Naive B cell (primary cell): ENCODE measurements at regions not wholly inside any gene's neighbourhood (a gene's known extent, or its start where the extent isn't known, plus 50 kb on each side); places are given as distances from the start of the nearest gene placed in this dataset.

Source experiments
- ATAC-seq, 2 donors: fragments of 150-1000 bp; cut with Tn5 transposase; 2 replicates each; pipeline ENCODE4 v1.10.0; 2021; ENCODE audit warnings: low read depth in 2 of 2, mild to moderate bottlenecking in 2 of 2, moderate library complexity in 2 of 2
- DNase-seq: peaks from one replicate; pipeline ENCODE4 v3.0.0; 2022
- H3K27ac Mint-ChIP-seq, 6 donors: one replicate each; pipeline ENCODE4 v1.8.0; 2020 to 2022; ENCODE audit warnings: mild to moderate bottlenecking in 6 of 6, mixed read lengths in 6 of 6, moderate library complexity in 5 of 6, inconsistent platforms in 2 of 6
- H3K27me3 Mint-ChIP-seq, 3 donors: one replicate each; pipeline ENCODE4 v1.8.0; 2021 to 2022; ENCODE audit warnings: mixed read lengths in 3 of 3, mild to moderate bottlenecking in 1 of 3
- H3K36me3 Mint-ChIP-seq, 2 donors: one replicate each; pipeline ENCODE4 v1.8.0; 2020 to 2022; ENCODE audit warnings: mixed read lengths in 2 of 2, inconsistent platforms in 1 of 2, mild to moderate bottlenecking in 1 of 2
- H3K4me1 Mint-ChIP-seq, 3 donors: one replicate each; pipeline ENCODE4 v1.8.0; 2020 to 2022; ENCODE audit warnings: mixed read lengths in 3 of 3, inconsistent platforms in 1 of 3, mild to moderate bottlenecking in 1 of 3, moderate library complexity in 1 of 3
- H3K4me3 Mint-ChIP-seq, 8 donors: one replicate each; pipeline ENCODE4 v1.8.0; 2020 to 2022; ENCODE audit warnings: mild to moderate bottlenecking in 8 of 8, mixed read lengths in 8 of 8, moderate library complexity in 8 of 8, inconsistent platforms in 2 of 8
- H3K9me3 Mint-ChIP-seq, 7 donors: one replicate each; pipeline ENCODE4 v1.8.0; 2020 to 2022; ENCODE audit warnings: mixed read lengths in 7 of 7, mild to moderate bottlenecking in 5 of 7, inconsistent platforms in 2 of 7, moderate library complexity in 1 of 7

DNA sequence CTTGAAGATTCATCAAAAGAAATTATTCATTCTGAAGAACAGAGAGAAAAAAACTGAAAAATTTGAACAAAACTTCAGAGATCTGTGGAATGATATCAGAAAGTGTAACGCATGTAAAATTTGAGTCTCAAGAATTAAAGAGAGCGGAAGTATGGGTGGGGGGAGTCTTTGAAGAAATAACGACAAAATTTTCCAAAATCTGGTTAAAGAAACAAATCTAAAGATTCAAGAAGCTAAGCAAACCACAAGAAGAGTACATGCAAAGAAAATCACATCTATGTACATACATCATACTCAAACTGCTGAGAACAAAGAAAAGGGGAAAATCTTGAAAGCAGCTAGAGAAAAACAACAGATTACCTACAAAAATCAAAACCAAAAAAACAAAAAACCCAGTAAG is 149.4 kb upstream of the TBCA start:
- Mint-ChIP-seq H3K27ac (peak overlapping the region in 1 of 6 donors; percentile 23), H3K27me3 (peaks cover 20 to 45% (median 39%) of the 10 kb centered on the region in 3 donors), H3K9me3 (peaks cover 0 to 18% (median 7%) of the 10 kb centered on the region in 7 donors), H3K4me3 (no peak overlapping the region), H3K36me3 (peaks cover 0 to 9% of the 10 kb centered on the region in 2 donors), H3K4me1 (no peaks in the 10 kb centered on the region)
- DNase-seq (no peak), ATAC-seq (no peak)

DNA sequence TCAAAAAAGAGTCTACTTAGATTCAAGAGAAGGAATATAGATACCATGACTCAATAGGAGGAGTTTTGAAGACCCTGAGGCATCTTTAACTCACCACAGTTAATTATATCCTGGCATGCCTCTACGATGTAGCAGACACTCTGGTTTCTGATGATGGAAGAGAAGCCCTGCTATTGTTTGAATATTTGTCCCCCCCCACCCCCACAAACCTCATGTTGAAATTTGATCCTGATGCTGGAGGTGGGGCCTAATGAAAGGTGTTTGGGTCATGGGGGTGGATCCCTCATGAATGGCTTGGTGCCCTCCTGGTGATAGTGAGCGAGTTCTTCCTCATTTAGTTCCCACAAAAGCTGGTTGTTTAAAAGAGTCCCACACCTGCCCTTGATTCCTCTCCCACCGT is 147.9 kb upstream of the TBCA start:
- no peak overlapping the region for H3K27ac Mint-ChIP-seq
- no peaks in the 10 kb centered on the region for H3K4me1 Mint-ChIP-seq
- H3K4me3 Mint-ChIP-seq, result no peak overlapping the region
- H3K9me3 Mint-ChIP-seq, result peaks cover 0 to 18% (median 7%) of the 10 kb centered on the region in 7 donors
- no peak for DNase-seq
- peaks cover 16 to 36% (median 35%) of the 10 kb centered on the region in 3 donors for H3K27me3 Mint-ChIP-seq
- no peak for ATAC-seq
- peaks cover 0 to 9% of the 10 kb centered on the region in 2 donors for H3K36me3 Mint-ChIP-seq

DNA sequence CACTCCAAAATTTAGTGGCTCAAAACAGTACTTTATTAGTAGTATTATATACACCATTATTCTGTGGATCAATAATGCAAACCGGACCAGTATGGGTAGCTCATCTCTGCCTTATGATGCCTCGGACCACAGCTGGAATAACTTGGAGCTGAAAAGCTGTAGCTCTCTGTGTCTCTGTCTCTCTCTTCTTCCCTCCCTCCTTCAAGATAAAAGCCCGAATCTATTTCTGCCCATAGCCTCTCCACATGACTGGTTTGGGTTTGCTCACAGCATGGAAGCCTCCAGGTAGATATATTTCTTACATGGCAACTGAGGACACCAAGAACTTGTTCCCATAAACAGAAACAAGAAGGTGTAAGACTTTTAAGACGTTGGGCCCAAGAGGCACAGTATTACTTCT is 147.5 kb upstream of the TBCA start:
- Mint-ChIP-seq H3K9me3 (peaks cover 0 to 18% (median 7%) of the 10 kb centered on the region in 7 donors), H3K4me1 (no peaks in the 10 kb centered on the region), H3K4me3 (no peak overlapping the region), H3K27ac (no peak overlapping the region), H3K27me3 (peaks cover 16 to 32% (median 32%) of the 10 kb centered on the region in 3 donors), H3K36me3 (peaks cover 0 to 9% of the 10 kb centered on the region in 2 donors)
- DNase-seq (no peak), ATAC-seq (no peak)

DNA sequence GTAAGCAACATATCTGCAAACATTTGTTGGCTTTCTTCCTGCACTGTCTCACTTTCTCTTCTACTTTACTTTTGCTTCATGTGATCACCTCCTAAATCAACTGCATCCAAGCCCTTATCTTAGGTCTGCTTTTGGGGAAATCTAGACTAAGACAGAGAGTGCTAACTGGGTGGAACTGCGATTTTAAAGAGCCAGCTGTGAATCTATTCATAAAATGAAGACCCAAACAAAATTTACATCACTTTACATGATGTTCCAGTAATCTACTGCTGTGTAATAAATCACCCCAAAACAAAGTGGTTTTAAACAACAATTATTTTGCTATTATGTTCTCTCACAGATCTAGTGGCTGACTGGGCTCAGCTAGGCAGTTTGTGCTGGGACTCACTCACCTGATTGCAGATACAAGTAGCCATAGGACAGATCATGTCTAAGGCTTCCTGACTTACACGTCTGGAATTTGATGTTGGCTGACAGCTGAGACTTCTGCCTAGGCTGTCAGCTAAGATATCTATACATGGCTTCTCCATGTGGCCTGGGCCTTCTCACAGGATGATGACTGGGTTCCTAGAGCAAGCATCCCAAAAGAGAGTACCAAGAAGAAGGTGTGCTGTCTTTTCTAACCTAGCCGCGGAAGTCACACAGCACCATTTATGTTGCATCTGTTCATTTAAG is 145.1 kb upstream of the TBCA start:
- Mint-ChIP-seq H3K4me1 (no peaks in the 10 kb centered on the region), H3K27ac (peak overlapping the region in 1 of 6 donors; percentile 16), H3K27me3 (peaks cover 6 to 15% (median 13%) of the 10 kb centered on the region in 3 donors), H3K9me3 (peaks cover 0 to 12% (median 2%) of the 10 kb centered on the region in 7 donors), H3K4me3 (no peak overlapping the region), H3K36me3 (peaks cover 0 to 9% of the 10 kb centered on the region in 2 donors)
- DNase-seq (no peak), ATAC-seq (no peak)

DNA sequence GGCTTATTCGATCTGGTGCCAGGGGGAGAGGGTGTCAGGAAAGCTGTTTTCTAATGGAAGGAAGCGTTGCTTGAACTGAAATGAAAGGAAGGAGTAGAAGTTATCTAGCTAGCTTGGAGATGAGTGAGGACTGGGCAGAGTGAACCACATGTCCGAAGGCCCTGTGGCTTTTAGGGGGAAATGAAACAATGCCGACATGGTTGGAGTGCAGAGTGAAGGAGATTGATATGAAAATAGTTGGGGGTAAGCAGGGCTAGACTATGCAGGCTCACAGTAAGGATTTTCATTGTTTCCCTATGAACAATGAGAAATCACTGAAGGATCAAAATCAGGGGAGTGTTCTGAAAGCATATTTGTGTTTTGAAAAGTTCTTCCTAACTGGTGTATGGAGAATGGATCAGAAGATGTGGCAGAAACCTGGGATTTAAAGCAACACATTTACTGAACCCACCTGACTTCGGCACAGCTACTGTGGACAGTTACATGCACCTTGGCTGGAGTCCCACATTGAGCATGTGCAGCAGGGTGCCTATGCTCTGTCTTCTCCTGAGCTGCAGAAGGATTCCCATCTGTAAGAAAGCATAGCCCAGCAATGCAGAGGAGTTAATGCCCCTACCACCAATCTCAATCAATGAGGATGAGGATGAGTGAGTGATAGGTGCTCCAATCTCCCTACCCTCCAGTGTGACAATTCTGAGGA is 144.4 kb upstream of the TBCA start:
- Mint-ChIP-seq H3K9me3 (peaks cover 0 to 7% (median under 1%) of the 10 kb centered on the region in 7 donors), H3K36me3 (peaks cover 0 to 4% of the 10 kb centered on the region in 2 donors), H3K4me3 (no peak overlapping the region), H3K27me3 (peaks cover 2 to 16% (median 12%) of the 10 kb centered on the region in 3 donors), H3K4me1 (no peaks in the 10 kb centered on the region), H3K27ac (no peak overlapping the region)
- DNase-seq, result no peak
- no peak for ATAC-seq

DNA sequence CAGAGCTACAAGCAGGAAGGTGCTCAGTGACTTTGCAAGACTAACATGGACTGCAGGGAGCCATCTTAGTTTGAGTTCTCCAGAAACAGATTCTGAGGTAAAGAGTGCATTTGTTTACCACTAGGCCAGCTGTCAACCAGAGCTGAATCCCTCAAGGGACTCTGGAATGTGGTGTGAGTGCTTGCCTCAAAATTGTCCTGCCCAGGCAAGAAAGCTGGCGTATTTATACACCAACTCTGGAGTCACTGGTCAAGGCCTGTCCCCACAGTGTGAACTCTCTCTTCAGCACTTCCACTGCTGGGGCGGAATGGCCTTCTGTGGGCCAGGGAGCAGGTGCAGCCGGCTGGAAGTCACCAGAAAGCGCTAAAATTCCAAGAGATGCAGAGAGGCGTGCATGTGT is 139.2 kb upstream of the TBCA start:
- DNase-seq (no peak), ATAC-seq (no peak)
- Mint-ChIP-seq H3K4me1 (no peaks in the 10 kb centered on the region), H3K4me3 (no peak overlapping the region), H3K27ac (no peak overlapping the region), H3K9me3 (peaks cover 4 to 18% (median 6%) of the 10 kb centered on the region in 7 donors), H3K27me3 (peaks cover 11 to 38% (median 34%) of the 10 kb centered on the region in 3 donors), H3K36me3 (peaks cover 0 to 9% of the 10 kb centered on the region in 2 donors)

DNA sequence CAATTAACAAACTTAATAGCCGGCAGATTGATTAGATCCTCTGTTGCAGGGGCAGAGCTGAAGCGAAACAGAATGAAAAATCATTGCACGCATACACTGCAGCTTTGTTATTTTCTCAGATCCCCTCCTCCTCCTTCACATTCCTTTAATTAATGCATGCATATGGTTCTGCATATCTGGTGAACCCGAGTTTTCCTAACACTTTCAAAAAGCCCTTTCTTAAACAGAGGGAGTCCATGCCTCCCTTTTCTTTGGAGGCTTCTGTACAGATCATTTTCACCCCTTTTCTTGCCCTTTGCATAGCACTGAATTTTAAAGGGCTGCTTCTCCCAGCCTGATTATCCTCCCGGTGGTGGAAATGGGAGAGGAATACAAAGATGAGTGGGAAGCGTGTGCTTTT is 136.6 kb upstream of the TBCA start:
- ATAC-seq, result no peak
- Mint-ChIP-seq H3K9me3 (peaks cover 4 to 18% (median 6%) of the 10 kb centered on the region in 7 donors), H3K36me3 (peaks cover 0 to 9% of the 10 kb centered on the region in 2 donors), H3K27ac (no peak overlapping the region), H3K4me1 (no peaks in the 10 kb centered on the region), H3K27me3 (peaks cover 11 to 46% (median 34%) of the 10 kb centered on the region in 3 donors), H3K4me3 (no peak overlapping the region)
- no peak for DNase-seq

DNA sequence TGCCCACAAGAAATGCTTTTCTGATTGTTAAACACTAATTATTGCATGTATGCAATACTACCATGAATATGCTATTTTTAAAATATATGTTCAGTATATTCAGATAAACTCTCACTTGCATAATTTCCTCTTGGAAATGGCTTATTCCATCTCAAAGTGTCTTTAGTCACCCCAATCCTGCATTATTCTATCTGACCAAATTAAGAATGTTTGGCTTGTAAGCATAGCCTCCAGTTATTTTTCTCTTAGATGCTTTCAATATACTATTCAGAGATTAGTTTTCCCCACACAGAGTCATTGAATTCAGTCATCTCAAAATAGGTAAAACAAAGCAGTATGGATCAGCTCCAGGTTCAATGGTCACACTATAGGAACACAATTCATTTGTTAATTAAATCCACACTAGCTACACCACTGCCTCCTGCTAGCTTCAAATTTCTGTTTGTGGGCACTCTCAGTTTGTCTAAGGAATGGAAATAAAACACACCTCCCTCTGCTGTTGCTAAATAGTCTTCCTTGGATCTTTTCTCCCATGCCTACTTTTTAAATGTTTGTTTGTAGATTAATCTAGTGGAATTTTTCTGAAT is 134.6 kb upstream of the TBCA start:
- Mint-ChIP-seq H3K4me3 (no peak overlapping the region), H3K27me3 (peaks cover 11 to 51% (median 45%) of the 10 kb centered on the region in 3 donors), H3K4me1 (no peaks in the 10 kb centered on the region), H3K27ac (no peak overlapping the region), H3K36me3 (peaks cover 0 to 9% of the 10 kb centered on the region in 2 donors), H3K9me3 (peaks cover 2 to 18% (median 6%) of the 10 kb centered on the region in 7 donors)
- no peak for DNase-seq
- no peak for ATAC-seq

DNA sequence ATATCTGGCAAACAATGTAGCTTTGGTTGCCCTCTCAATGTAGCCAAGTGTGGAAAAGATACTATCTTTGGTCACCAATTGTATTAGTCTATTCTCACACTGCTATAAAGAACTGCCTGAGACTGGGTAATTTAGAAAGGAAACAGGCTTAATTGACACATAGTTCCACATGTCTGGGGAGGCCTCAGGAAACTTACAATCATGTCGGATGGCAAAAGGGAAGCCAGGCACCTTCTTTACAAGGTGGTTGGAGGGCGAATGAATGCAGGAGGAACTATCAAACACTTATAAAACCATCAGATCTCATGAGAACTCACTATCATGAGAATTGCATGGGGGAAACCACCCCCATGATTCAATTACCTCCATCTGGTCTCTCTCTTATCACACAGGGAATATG is 133.1 kb upstream of the TBCA start:
- DNase-seq (no peak), ATAC-seq (no peak)
- H3K36me3 Mint-ChIP-seq, result peaks cover 0 to 9% of the 10 kb centered on the region in 2 donors
- peaks cover 11 to 45% (median 40%) of the 10 kb centered on the region in 3 donors for H3K27me3 Mint-ChIP-seq
- H3K9me3 Mint-ChIP-seq, result peaks cover 0 to 8% (median 2%) of the 10 kb centered on the region in 7 donors
- H3K4me3 Mint-ChIP-seq, result no peak overlapping the region
- H3K4me1 Mint-ChIP-seq, result no peaks in the 10 kb centered on the region
- no peak overlapping the region for H3K27ac Mint-ChIP-seq

DNA sequence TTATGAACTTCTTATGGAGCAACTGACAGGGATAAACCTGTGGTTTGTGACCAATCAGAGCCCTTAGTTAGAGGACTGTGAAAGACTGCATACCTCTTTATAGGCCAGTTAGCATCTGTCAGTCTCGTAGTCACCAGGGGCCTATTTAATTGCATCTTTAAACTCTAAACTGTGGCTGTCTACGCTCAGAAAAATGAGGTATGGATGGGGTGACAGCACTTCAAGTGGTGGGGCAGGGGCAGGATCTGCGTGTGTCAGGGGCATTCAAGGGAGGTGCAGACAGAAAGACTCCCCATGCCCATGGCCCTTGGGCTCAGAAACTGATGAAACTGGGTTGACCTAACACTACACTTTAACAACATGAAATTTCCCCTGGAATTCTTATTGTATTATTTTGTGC is 132.6 kb upstream of the TBCA start:
- ATAC-seq, result no peak
- Mint-ChIP-seq H3K27ac (no peak overlapping the region), H3K4me1 (no peaks in the 10 kb centered on the region), H3K27me3 (peaks cover 7 to 45% (median 36%) of the 10 kb centered on the region in 3 donors), H3K9me3 (peaks cover 0 to 3% (median 0%) of the 10 kb centered on the region in 7 donors), H3K4me3 (no peak overlapping the region), H3K36me3 (peaks cover 0 to 4% of the 10 kb centered on the region in 2 donors)
- no peak for DNase-seq

DNA sequence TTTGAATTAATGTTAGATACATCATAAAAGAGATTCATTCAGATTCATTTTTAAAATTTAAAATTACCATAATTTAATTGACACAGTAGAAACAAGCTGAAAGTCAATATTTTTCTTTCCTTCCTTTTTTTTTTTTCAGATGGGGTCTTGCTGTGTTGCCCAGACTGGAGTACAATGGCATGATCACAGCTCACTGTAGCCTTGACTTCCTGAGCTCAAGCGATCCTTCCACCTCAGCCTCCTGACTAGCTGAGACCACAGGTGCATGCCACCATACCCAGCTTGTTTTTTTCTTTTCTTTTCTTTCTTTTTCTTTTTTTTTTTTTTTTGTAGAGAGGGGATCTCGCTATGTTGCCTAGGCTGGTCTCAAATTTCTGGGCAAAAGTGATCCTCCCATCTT is 131.6 kb upstream of the TBCA start:
- no peaks in the 10 kb centered on the region for H3K4me1 Mint-ChIP-seq
- no peaks in the 10 kb centered on the region for H3K9me3 Mint-ChIP-seq
- peaks cover 4 to 41% (median 27%) of the 10 kb centered on the region in 3 donors for H3K27me3 Mint-ChIP-seq
- H3K36me3 Mint-ChIP-seq, result no peaks in the 10 kb centered on the region
- DNase-seq, result no peak
- H3K27ac Mint-ChIP-seq, result no peak overlapping the region
- ATAC-seq, result no peak
- no peak overlapping the region for H3K4me3 Mint-ChIP-seq

DNA sequence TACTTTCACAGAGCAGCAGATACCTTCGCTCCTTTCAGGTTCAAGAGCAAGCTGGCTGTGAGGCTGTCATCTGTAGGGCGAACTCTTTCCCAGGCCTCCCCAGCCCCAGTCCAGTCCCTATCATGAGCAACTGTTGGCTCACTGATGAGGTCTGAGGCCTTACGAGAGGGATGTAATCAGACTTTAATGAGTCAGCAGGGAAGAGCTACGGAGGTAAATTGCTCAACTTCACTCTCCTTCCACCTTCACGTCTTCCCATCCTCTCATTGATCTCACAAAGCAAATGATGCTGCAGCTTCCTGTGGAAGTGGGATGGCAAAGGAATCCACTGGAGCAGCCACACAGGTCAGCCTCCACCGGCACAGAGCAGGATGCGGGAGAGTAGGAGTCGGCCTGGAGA is 130.7 kb upstream of the TBCA start:
- DNase-seq (no peak), ATAC-seq (no peak)
- H3K4me3 Mint-ChIP-seq, result no peak overlapping the region
- H3K27ac Mint-ChIP-seq, result no peak overlapping the region
- no peaks in the 10 kb centered on the region for H3K36me3 Mint-ChIP-seq
- H3K27me3 Mint-ChIP-seq, result peaks cover 0 to 33% (median 20%) of the 10 kb centered on the region in 3 donors
- no peaks in the 10 kb centered on the region for H3K9me3 Mint-ChIP-seq
- H3K4me1 Mint-ChIP-seq, result no peaks in the 10 kb centered on the region

DNA sequence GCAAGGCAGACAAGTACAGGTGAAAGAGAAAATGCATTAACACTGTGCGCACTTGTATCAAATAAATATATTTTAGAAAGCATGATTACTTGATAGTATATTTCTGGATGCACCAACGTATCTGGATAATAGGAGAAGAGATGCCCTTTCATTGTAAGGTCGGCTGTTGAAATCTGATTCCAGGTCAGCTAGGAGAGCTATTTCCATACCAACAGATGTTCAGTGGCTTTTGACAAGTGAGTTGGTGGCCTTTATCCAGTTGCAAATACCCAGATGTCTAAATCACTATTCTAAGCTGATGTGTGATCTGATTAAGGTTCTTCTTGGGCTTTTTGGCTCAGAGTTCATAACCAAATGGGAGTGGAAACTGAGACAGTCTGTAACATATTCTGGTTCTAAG is 128.2 kb upstream of the TBCA start:
- Mint-ChIP-seq H3K4me1 (no peaks in the 10 kb centered on the region), H3K27me3 (peaks cover 0 to 28% (median 13%) of the 10 kb centered on the region in 3 donors), H3K36me3 (no peaks in the 10 kb centered on the region), H3K4me3 (no peak overlapping the region), H3K27ac (no peak overlapping the region), H3K9me3 (no peaks in the 10 kb centered on the region)
- no peak for ATAC-seq
- no peak for DNase-seq

DNA sequence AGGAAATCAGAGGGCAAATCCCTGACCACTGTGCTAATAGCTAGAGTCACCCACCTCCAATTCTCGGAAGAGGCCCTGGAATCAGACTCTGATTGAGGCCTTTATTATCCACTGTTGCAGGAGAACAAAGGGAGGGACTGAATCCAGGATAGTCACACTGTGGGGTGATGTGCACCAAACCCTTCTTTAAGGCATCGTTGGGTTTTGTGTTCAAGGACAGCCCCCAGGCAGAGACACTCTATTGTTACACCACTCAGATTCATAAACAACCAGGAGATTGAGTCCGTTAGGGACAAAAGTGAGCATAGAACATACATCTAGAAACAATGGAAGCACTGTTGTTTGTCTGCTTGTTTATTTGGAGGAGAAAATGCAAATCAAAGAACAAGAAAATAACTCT is 124.6 kb upstream of the TBCA start:
- DNase-seq, result no peak
- no peak overlapping the region for H3K4me3 Mint-ChIP-seq
- H3K27ac Mint-ChIP-seq, result no peak overlapping the region
- no peaks in the 10 kb centered on the region for H3K4me1 Mint-ChIP-seq
- no peaks in the 10 kb centered on the region for H3K36me3 Mint-ChIP-seq
- H3K9me3 Mint-ChIP-seq, result no peaks in the 10 kb centered on the region
- H3K27me3 Mint-ChIP-seq, result peaks cover 0 to 15% (median 0%) of the 10 kb centered on the region in 3 donors
- ATAC-seq, result no peak
